GM23248 (cell line): ENCODE measurements at regions not wholly inside any gene's neighbourhood (a gene's known extent, or its start where the extent isn't known, plus 50 kb on each side); places are given as distances from the start of the nearest gene placed in this dataset.

Source experiments
- EZH2 ChIP-seq: fragments of 200-600 bp; sonication (generic); IDR thresholded peaks from 2 replicates; pipeline ENCODE4 v1.6.1; 2018; ENCODE audit warnings: antibody characterized with exemption, mild to moderate bottlenecking; ENCODE audit not compliant: insufficient read depth, poor library complexity, severe bottlenecking
- EZH2phosphoT487 ChIP-seq: fragments of 200-600 bp; sonication (generic); IDR thresholded peaks from 2 replicates; pipeline ENCODE4 v1.6.1; 2018; ENCODE audit warnings: antibody characterized with exemption, moderate library complexity, mild to moderate bottlenecking, low read depth; ENCODE audit not compliant: insufficient read depth

DNA sequence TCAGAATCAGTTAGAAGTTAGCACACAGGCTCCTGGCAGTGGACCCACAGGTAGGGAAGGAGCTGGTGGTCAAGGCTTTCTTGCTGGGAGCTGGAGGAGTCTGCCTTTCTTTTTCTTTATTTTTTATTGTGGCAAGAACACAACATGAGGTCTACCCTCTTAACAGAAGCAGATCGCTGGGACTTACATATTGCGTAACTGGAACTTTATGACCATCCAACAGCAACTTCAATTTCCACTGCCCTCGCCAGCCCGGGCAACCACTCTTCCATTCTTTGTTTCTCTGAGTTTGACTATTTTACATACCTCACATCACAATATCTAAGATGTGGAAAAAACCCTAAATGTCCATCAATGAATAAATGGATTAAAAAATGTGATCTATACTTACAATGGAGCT, 147.8 kb upstream of the AJAP1 start:
- no peak for TF ChIP-seq EZH2phosphoT487
- TF ChIP-seq EZH2, result no peak
